PC-9 (cell line): ENCODE measurements at regions not wholly inside any gene's neighbourhood (a gene's known extent, or its start where the extent isn't known, plus 50 kb on each side); places are given as distances from the start of the nearest gene placed in this dataset.

Experiments
- BruUV-seq: library from RNA; stranded (reverse); fragments of 400-500 nt; replicated peaks from 2 replicates; lab custom pipeline; 2021; lab: Mats Ljungman, UMichigan
- CTCF ChIA-PET: fragments of 300-600 bp; sonication (Branson Sonifier 250); formaldehyde crosslinking; loops from one replicate; lab custom pipeline; 2022; ENCODE audit warnings: antibody characterized with exemption; lab: Charles Lee
- POLR2A ChIA-PET: fragments of 300-600 bp; sonication (Branson Sonifier 250); formaldehyde crosslinking; loops from one replicate; lab custom pipeline; 2022; ENCODE audit warnings: antibody characterized with exemption; ENCODE audit not compliant: unreplicated experiment; lab: Charles Lee
- DNase-seq, 2 experiments: peaks; one replicate each; pipeline versions ENCODE4 v3.0.0 to v3.0.0-alpha.2; 2015 to 2022; ENCODE audit warnings: mixed read lengths in 1 of 2
- H2AFZ ChIP-seq: fragments of 200-600 bp; sonication (generic); 2 replicates; pipeline ENCODE4 v1.8.1; 2017; ENCODE audit warnings: antibody characterized with exemption
- H3F3A ChIP-seq: fragments of 200-600 bp; sonication (generic); 2 replicates; pipeline ENCODE4 v1.8.1; 2017; ENCODE audit warnings: antibody characterized with exemption, mild to moderate bottlenecking, low read depth; ENCODE audit not compliant: insufficient read depth
- H3K27ac ChIP-seq: fragments of 200-600 bp; sonication (generic); 2 replicates; pipeline ENCODE4 v1.6.1; 2016; ENCODE audit warnings: mixed run types
- H3K27me3 ChIP-seq: fragments of 200-600 bp; sonication (generic); 2 replicates; pipeline ENCODE4 v1.6.1; 2016; ENCODE audit warnings: low read depth, mixed run types; ENCODE audit not compliant: insufficient read depth
- H3K36me3 ChIP-seq: fragments of 200-600 bp; sonication (generic); 2 replicates; pipeline ENCODE4 v1.6.1; 2016; ENCODE audit warnings: low read depth, mixed run types
- H3K4me1 ChIP-seq: fragments of 200-600 bp; sonication (generic); replicated peaks from 2 replicates; pipeline ENCODE4 v1.6.1; 2016; ENCODE audit warnings: mixed run types; ENCODE audit not compliant: insufficient read depth
- H3K4me2 ChIP-seq: fragments of 200-600 bp; sonication (generic); 2 replicates; pipeline ENCODE4 v1.6.1; 2017; ENCODE audit warnings: mixed run types
- H3K4me3 ChIP-seq: fragments of 200-600 bp; sonication (generic); 2 replicates; pipeline ENCODE4 v1.6.1; 2016; ENCODE audit warnings: mixed run types
- H3K79me2 ChIP-seq: fragments of 200-600 bp; sonication (generic); 2 replicates; pipeline ENCODE4 v1.6.1; 2017; ENCODE audit warnings: low read depth, mixed run types
- H3K9me2 ChIP-seq: fragments of 200-600 bp; sonication (generic); 2 replicates; pipeline ENCODE4 v1.8.1; 2017; ENCODE audit warnings: mild to moderate bottlenecking; ENCODE audit not compliant: insufficient read depth
- H3K9me3 ChIP-seq: fragments of 200-600 bp; sonication (generic); 2 replicates; pipeline ENCODE4 v1.8.1; 2016; ENCODE audit warnings: low read depth; ENCODE audit not compliant: insufficient read depth
- H4K20me1 ChIP-seq: fragments of 200-600 bp; sonication (generic); 2 replicates; pipeline ENCODE4 v1.8.1; 2017; ENCODE audit not compliant: insufficient read depth
- CTCF ChIP-seq: fragments of 200-600 bp; sonication (generic); conservative IDR thresholded peaks from 2 replicates; pipeline ENCODE4 v1.6.1; 2017; ENCODE audit warnings: mixed run types, antibody characterized with exemption, mild to moderate bottlenecking, moderate library complexity
- EZH2 ChIP-seq: fragments of 200-600 bp; sonication (generic); IDR thresholded peaks from 2 replicates; pipeline ENCODE4 v1.8.0; 2017; ENCODE audit warnings: antibody characterized with exemption, low read depth
- intact Hi-C: fragments of 100-400 bp; cut with micrococcal nuclease; formaldehyde crosslinking; loops from one replicate; pipeline ENCODE4 v1.10.0; 2022; ENCODE audit not compliant: unreplicated experiment

DNA sequence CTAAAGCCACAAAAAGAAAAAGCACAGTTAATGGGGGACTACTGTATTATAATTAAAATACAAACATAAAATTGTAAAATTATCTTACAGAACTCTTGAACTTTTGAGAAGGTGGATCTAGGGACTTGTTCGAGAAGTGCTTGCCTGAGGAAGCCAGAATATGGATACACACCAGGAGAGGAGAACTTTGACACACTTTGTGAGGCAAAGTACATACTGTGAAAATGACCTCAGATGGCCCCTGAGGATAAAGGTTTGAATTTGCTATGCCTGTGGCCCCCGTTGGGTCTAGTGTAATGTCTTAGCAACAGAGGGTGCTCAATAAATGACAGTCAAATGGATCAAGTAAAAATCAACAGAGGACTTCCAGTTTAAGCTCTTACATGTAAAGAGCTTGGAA, 148.2 kb upstream of the CYP1B1 start:
- CTCF ChIA-PET = interaction anchor here (0.6 kb wide), 1 partner anchor 476 kb away, joined by 3 read pairs; no protein-coding TSS in a partner anchor
- no peak overlapping the region for H3K27ac ChIP-seq
- BruUV-seq = no TSS peak
- H3K4me3 ChIP-seq = no peak overlapping the region
- no peaks in the 10 kb centered on the region; the same call in 1 of the 2 replicates for H3K36me3 ChIP-seq
- H3K9me2 ChIP-seq = no peaks in the 10 kb centered on the region; the same call in 1 of the 2 replicates
- H3K27me3 ChIP-seq = no peaks in the 10 kb centered on the region
- H3K4me1 ChIP-seq = peaks cover 17% of the 10 kb centered on the region
- no peak overlapping the region for H2AFZ ChIP-seq
- H3K4me2 ChIP-seq = no peak overlapping the region
- peaks cover 13% of the 10 kb centered on the region for H3K9me3 ChIP-seq
- DNase-seq = no peak
- H3K79me2 ChIP-seq = no peaks in the 10 kb centered on the region
- no peak for TF ChIP-seq EZH2
- TF ChIP-seq CTCF = no peak
- intact Hi-C loops = no loop called here
- no peaks in the 10 kb centered on the region for H4K20me1 ChIP-seq
- H3F3A ChIP-seq = no peaks in the 10 kb centered on the region
- POLR2A ChIA-PET = no interaction called here

GRCh38 chr2:38223256-38223655, 147.3 kb upstream of the CYP1B1 start:
- Histone ChIP-seq H3K4me2 (peak overlapping the region; percentile 28), H3K27me3 (no peaks in the 10 kb centered on the region), H4K20me1 (no peaks in the 10 kb centered on the region), H3K9me2 (no peaks in the 10 kb centered on the region; the same call in 1 of the 2 replicates), H3K27ac (no peak overlapping the region), H3K9me3 (peaks cover 13% of the 10 kb centered on the region), H2AFZ (no peak overlapping the region), H3K36me3 (no peaks in the 10 kb centered on the region; the same call in 1 of the 2 replicates), H3K4me3 (no peak overlapping the region), H3K79me2 (no peaks in the 10 kb centered on the region), H3K4me1 (peaks cover 17% of the 10 kb centered on the region), H3F3A (no peaks in the 10 kb centered on the region)
- CTCF ChIA-PET = no interaction called here
- POLR2A ChIA-PET = no interaction called here
- intact Hi-C loops = no loop called here
- DNase-seq = peak in 1 of 2 experiments; percentile 52
- no TSS peak for BruUV-seq
- no peak for TF ChIP-seq EZH2

GRCh38 chr2:38220164-38220563, 144.2 kb upstream of the CYP1B1 start:
- Histone ChIP-seq H3K79me2 (no peaks in the 10 kb centered on the region), H3K4me1 (peaks cover 34% of the 10 kb centered on the region), H3K9me3 (peaks cover 13% of the 10 kb centered on the region), H3K36me3 (no peaks in the 10 kb centered on the region; the same call in 1 of the 2 replicates), H3K4me3 (no peak overlapping the region), H4K20me1 (no peaks in the 10 kb centered on the region), H3K4me2 (no peak overlapping the region), H3K27ac (no peak overlapping the region), H3K27me3 (no peaks in the 10 kb centered on the region), H2AFZ (no peak overlapping the region), H3F3A (peaks cover 12% of the 10 kb centered on the region), H3K9me2 (no peaks in the 10 kb centered on the region)
- BruUV-seq = no TSS peak
- no peak for TF ChIP-seq EZH2
- no peak for TF ChIP-seq CTCF
- intact Hi-C loops = no loop called here
- DNase-seq = no peak
- POLR2A ChIA-PET = no interaction called here
- CTCF ChIA-PET = no interaction called here

DNA sequence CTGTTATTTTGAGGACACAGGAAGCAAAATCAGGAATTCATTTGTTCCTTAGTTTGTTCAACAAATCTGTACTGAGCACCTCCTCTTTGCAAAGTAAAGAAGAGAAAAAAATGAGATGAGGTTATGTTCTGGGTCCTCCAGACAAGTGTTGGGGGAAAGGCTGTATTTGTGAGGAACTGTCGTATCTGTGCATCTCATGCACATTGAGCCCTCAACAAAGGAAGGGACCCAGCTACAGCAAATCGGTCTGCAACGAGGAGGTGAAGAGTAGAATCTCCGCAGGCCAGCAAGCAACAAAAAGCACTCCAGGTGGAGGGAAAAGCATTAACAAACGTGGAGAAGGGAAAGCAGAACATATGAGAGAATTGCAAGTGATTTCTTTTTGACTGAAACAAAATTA, 143.0 kb upstream of the CYP1B1 start:
- no TSS peak for BruUV-seq
- TF ChIP-seq EZH2 = no peak
- H3K4me3 ChIP-seq = no peak overlapping the region
- H3K4me2 ChIP-seq = no peak overlapping the region
- peaks cover 37% of the 10 kb centered on the region for H3K4me1 ChIP-seq
- no peak overlapping the region for H3K27ac ChIP-seq
- H3F3A ChIP-seq = peaks cover 12% of the 10 kb centered on the region
- H4K20me1 ChIP-seq = no peaks in the 10 kb centered on the region
- intact Hi-C loops = no loop called here
- no peak overlapping the region for H2AFZ ChIP-seq
- no peaks in the 10 kb centered on the region for H3K27me3 ChIP-seq
- POLR2A ChIA-PET = no interaction called here
- no peaks in the 10 kb centered on the region; the same call in 1 of the 2 replicates for H3K36me3 ChIP-seq
- H3K79me2 ChIP-seq = no peaks in the 10 kb centered on the region
- DNase-seq = no peak
- no peaks in the 10 kb centered on the region for H3K9me2 ChIP-seq
- peaks cover 13% of the 10 kb centered on the region for H3K9me3 ChIP-seq
- CTCF ChIA-PET = no interaction called here
